Astrocyte (in vitro differentiated cells and primary cell): ENCODE measurements at regions not wholly inside any gene's neighbourhood (a gene's known extent, or its start where the extent isn't known, plus 50 kb on each side); places are given as distances from the start of the nearest gene placed in this dataset.

Source experiments
- DNase-seq: peaks from one replicate; pipeline ENCODE4 v3.0.0-alpha.2; 2010; ENCODE audit warnings: low read depth
- FAIRE-seq: peaks from 2 replicates; lab custom pipeline; 2011; peaks lifted over from hg19 to GRCh38; lab: Jason Lieb, UNC
- H2AFZ ChIP-seq: 2 replicates; pipeline ENCODE4 v1.6.0; 2012; ENCODE audit warnings: low read depth, low read length, inconsistent platforms
- H3K27ac ChIP-seq: 2 replicates; pipeline ENCODE4 v1.5.1; 2011; ENCODE audit warnings: low read depth, low read length, inconsistent platforms
- H3K27me3 ChIP-seq: 2 replicates; pipeline ENCODE4 v1.6.0; 2011; ENCODE audit warnings: low read length, inconsistent platforms; ENCODE audit not compliant: insufficient read depth
- H3K36me3 ChIP-seq: 2 replicates; pipeline ENCODE4 v1.5.1; 2011; ENCODE audit warnings: low read length, inconsistent platforms; ENCODE audit not compliant: insufficient read depth
- H3K4me1 ChIP-seq: 2 replicates; pipeline ENCODE4 v1.5.1; 2011; ENCODE audit warnings: low read length, inconsistent platforms; ENCODE audit not compliant: insufficient read depth
- H3K4me2 ChIP-seq: 2 replicates; pipeline ENCODE4 v1.6.0; 2012; ENCODE audit warnings: low read length, inconsistent platforms
- H3K4me3 ChIP-seq: 2 replicates; pipeline ENCODE4 v1.5.1; 2011; ENCODE audit warnings: low read depth, mild to moderate bottlenecking, low read length, inconsistent platforms; ENCODE audit not compliant: insufficient read depth
- H3K79me2 ChIP-seq: 2 replicates; pipeline ENCODE4 v1.6.0; 2012; ENCODE audit warnings: mild to moderate bottlenecking, low read length, inconsistent platforms; ENCODE audit not compliant: insufficient read depth
- H3K9ac ChIP-seq: 2 replicates; pipeline ENCODE4 v1.6.0; 2012; ENCODE audit warnings: mild to moderate bottlenecking, low read length, inconsistent platforms
- H3K9me3 ChIP-seq: 2 replicates; pipeline ENCODE4 v1.5.1; 2012; ENCODE audit warnings: low read depth, mild to moderate bottlenecking, low read length, inconsistent platforms; ENCODE audit not compliant: insufficient read depth
- H4K20me1 ChIP-seq: 2 replicates; pipeline ENCODE4 v1.6.0; 2012; ENCODE audit warnings: low read length, inconsistent platforms; ENCODE audit not compliant: insufficient read depth
- H3K27ac Mint-ChIP-seq: one replicate; pipeline ENCODE4 v1.8.0; 2021; ENCODE audit warnings: mild to moderate bottlenecking, mixed read lengths; ENCODE audit not compliant: unreplicated experiment
- H3K27me3 Mint-ChIP-seq: one replicate; pipeline ENCODE4 v1.8.0; 2021; ENCODE audit warnings: low read depth, mixed read lengths; ENCODE audit not compliant: unreplicated experiment
- H3K36me3 Mint-ChIP-seq: one replicate; pipeline ENCODE4 v1.8.0; 2021; ENCODE audit warnings: low read depth, mixed read lengths; ENCODE audit not compliant: unreplicated experiment
- H3K4me1 Mint-ChIP-seq: one replicate; pipeline ENCODE4 v1.8.0; 2021; ENCODE audit warnings: low read depth, mixed read lengths; ENCODE audit not compliant: unreplicated experiment
- H3K4me3 Mint-ChIP-seq: one replicate; pipeline ENCODE4 v1.8.0; 2021; ENCODE audit warnings: mild to moderate bottlenecking, moderate library complexity, mixed read lengths; ENCODE audit not compliant: unreplicated experiment
- H3K9me3 Mint-ChIP-seq: one replicate; pipeline ENCODE4 v1.8.0; 2021; ENCODE audit warnings: mild to moderate bottlenecking, mixed read lengths; ENCODE audit not compliant: unreplicated experiment
- EZH2 ChIP-seq: IDR thresholded peaks from 2 replicates; pipeline ENCODE4 v1.6.1; 2012; ENCODE audit warnings: mild to moderate bottlenecking, low read length, inconsistent platforms; ENCODE audit not compliant: insufficient read depth
- TF ChIP-seq, protein P1 (sequence below): IDR thresholded peaks from 2 replicates; pipeline ENCODE4 v1.5.1; 2011; ENCODE audit warnings: low read depth, mild to moderate bottlenecking, inconsistent platforms, low read length, moderate library complexity; ENCODE audit not compliant: insufficient read depth

GRCh38 chr4:111267786-111268185, 644.9 kb upstream of the PITX2 start:
- H4K20me1 ChIP-seq: no peaks in the 10 kb centered on the region
- no peak for FAIRE-seq
- H3K4me1 ChIP-seq: no peaks in the 10 kb centered on the region
- H3K9ac ChIP-seq: no peak overlapping the region
- peaks cover 9% of the 10 kb centered on the region for H3K4me1 Mint-ChIP-seq
- no peak for DNase-seq
- no peak for TF ChIP-seq EZH2
- TF ChIP-seq, protein P1, sequence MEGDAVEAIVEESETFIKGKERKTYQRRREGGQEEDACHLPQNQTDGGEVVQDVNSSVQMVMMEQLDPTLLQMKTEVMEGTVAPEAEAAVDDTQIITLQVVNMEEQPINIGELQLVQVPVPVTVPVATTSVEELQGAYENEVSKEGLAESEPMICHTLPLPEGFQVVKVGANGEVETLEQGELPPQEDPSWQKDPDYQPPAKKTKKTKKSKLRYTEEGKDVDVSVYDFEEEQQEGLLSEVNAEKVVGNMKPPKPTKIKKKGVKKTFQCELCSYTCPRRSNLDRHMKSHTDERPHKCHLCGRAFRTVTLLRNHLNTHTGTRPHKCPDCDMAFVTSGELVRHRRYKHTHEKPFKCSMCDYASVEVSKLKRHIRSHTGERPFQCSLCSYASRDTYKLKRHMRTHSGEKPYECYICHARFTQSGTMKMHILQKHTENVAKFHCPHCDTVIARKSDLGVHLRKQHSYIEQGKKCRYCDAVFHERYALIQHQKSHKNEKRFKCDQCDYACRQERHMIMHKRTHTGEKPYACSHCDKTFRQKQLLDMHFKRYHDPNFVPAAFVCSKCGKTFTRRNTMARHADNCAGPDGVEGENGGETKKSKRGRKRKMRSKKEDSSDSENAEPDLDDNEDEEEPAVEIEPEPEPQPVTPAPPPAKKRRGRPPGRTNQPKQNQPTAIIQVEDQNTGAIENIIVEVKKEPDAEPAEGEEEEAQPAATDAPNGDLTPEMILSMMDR: no peak
- H3K4me2 ChIP-seq: no peak overlapping the region
- no peaks in the 10 kb centered on the region for H3K36me3 Mint-ChIP-seq
- H3K36me3 ChIP-seq: no peaks in the 10 kb centered on the region
- no peak overlapping the region for H3K27ac ChIP-seq
- no peaks in the 10 kb centered on the region for H3K79me2 ChIP-seq
- H3K4me3 ChIP-seq: no peak overlapping the region
- H3K27me3 ChIP-seq: no peaks in the 10 kb centered on the region
- no peak overlapping the region for H3K4me3 Mint-ChIP-seq
- no peaks in the 10 kb centered on the region for H3K9me3 Mint-ChIP-seq
- H3K27me3 Mint-ChIP-seq: no peaks in the 10 kb centered on the region
- H2AFZ ChIP-seq: no peak overlapping the region
- H3K27ac Mint-ChIP-seq: no peak overlapping the region
- no peaks in the 10 kb centered on the region for H3K9me3 ChIP-seq

DNA sequence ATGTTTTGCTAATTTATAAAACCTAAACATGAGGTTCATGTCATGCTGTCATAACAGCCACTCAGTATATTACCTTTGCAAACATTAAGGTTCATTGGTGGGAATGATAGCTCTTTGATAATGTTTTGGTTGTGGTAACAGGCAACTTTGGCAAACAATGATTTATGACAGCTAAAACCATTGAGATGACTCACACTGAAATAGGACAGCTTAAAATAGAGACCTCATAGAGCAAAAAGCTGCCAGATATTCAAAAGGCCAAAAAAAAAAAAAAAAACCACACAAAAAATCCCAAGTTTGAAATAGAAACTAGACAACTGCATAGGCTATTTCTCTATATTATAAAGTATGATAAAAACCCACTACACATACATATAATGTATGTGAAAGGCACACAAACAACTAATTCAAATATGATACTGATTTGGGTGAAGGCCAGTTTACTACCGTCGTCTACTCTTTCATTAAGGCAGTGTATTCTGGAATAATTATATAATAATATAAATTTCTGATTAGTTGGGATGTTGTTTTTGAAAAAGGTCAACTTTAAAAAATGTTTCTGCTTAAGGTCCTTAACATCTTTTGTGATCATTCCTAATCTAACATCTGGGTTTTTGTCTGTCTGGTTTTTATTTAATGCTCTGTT, 646.0 kb upstream of the PITX2 start:
- peak overlapping the region; percentile 26 for H3K4me2 ChIP-seq
- no peaks in the 10 kb centered on the region for H3K36me3 Mint-ChIP-seq
- H3K27ac Mint-ChIP-seq: peak overlapping the region; percentile 65

DNA sequence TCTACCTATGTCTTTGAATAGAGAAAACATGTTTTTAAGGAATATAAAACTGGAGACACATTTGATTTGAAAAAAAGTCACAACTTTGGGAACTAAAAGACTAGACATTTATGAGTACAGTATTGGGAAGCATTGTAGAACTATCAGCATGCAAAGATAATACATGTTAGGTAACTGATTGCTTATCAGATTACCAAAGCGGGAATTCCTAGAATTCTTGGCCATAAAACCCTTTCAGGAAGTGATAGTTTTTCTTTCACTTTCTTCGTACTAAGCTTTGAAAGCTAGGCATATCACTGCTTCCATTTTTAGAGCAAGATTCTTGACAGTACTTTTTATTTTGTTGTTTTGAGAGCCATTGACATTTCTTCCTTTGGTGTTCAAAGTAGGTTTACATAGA, 646.6 kb upstream of the PITX2 start:
- Histone ChIP-seq H3K4me1 (no peaks in the 10 kb centered on the region), H3K36me3 (no peaks in the 10 kb centered on the region), H3K4me3 (no peak overlapping the region), H3K9ac (no peak overlapping the region), H3K4me2 (peak overlapping the region; percentile 26), H3K9me3 (no peaks in the 10 kb centered on the region), H4K20me1 (no peaks in the 10 kb centered on the region), H3K27ac (no peak overlapping the region), H3K27me3 (no peaks in the 10 kb centered on the region), H2AFZ (no peak overlapping the region), H3K79me2 (no peaks in the 10 kb centered on the region)
- Mint-ChIP-seq H3K9me3 (no peaks in the 10 kb centered on the region), H3K27me3 (no peaks in the 10 kb centered on the region), H3K27ac (peak overlapping the region; percentile 65), H3K4me3 (peak overlapping the region; percentile 35), H3K36me3 (no peaks in the 10 kb centered on the region), H3K4me1 (peaks cover 9% of the 10 kb centered on the region)
- TF ChIP-seq EZH2: no peak
- TF ChIP-seq, protein P1: no peak
- DNase-seq (peak; percentile 29), FAIRE-seq (no peak)

More for the DNA sequence above, 646.0 kb upstream of the PITX2 start:
- H3K9me3 ChIP-seq: no peaks in the 10 kb centered on the region
- H3K9me3 Mint-ChIP-seq: no peaks in the 10 kb centered on the region
- H3K9ac ChIP-seq: no peak overlapping the region
- no peak for TF ChIP-seq EZH2
- TF ChIP-seq, protein P1: no peak
- no peaks in the 10 kb centered on the region for H4K20me1 ChIP-seq
- H3K4me3 Mint-ChIP-seq: peak overlapping the region; percentile 35
- H3K4me3 ChIP-seq: no peak overlapping the region
- FAIRE-seq: no peak
- no peaks in the 10 kb centered on the region for H3K27me3 Mint-ChIP-seq
- H3K79me2 ChIP-seq: no peaks in the 10 kb centered on the region
- H3K27ac ChIP-seq: no peak overlapping the region
- H3K4me1 Mint-ChIP-seq: peaks cover 9% of the 10 kb centered on the region
- no peaks in the 10 kb centered on the region for H3K4me1 ChIP-seq
- no peak overlapping the region for H2AFZ ChIP-seq
- peak; percentile 71 for DNase-seq
- no peaks in the 10 kb centered on the region for H3K27me3 ChIP-seq
- H3K36me3 ChIP-seq: no peaks in the 10 kb centered on the region
